Epidermal melanocyte (primary cell): ENCODE measurements at regions not wholly inside any gene's neighbourhood (a gene's known extent, or its start where the extent isn't known, plus 50 kb on each side); places are given as distances from the start of the nearest gene placed in this dataset.

Source experiments
- DNase-seq: peaks from one replicate; pipeline ENCODE4 v3.0.0; 2011; ENCODE audit warnings: low spot score; ENCODE audit not compliant: insufficient read length

DNA sequence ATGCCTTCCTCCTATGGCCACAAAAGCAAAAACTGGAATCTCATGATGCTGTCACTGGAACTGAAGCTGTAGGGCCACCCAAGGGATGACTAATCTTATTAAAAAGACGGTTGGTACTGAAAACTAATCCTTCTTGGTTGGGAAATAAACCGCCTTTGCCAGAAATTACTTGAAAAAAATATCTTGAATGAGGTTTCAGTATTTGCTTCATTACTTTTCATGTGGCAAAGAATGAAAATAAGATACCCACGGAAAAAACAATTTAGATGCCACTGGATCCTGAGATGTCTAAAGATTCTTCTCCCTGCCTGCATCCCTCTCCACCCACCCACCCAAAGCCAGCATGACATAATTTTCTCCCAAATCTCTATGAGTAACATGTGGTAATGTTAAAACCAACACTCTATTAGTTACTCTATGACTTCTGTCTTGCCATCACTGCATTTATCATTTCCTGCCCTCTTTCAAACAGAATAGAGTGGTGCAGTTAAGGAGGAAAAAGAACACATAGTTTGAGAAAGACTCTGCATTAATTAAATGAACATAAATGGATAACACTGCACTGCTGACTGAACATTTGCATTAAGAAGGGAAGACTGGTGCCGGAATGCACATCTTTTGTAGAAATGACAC is 111.8 kb upstream of the DPH6 start:
- DNase-seq = no peak

DNA sequence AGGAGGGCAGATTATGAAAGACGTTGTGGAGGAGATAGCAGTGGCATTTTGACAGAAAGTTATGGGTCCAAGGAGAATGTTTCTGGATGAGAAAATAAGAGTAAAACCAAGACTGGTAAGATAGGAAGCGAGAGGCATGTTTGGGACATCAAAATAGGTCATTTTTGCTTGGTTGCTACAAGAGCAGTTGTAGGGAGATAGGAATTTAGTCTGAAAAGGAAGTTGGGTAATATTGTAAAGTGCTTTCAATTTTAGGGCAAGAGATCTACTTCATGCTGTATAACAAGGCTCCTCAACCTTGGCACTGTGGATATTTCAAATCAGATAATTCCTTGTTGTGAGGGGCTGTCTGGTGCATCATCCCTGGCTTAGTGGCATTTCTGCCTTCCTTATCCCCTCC is 118.0 kb upstream of the DPH6 start:
- no peak for DNase-seq

DNA sequence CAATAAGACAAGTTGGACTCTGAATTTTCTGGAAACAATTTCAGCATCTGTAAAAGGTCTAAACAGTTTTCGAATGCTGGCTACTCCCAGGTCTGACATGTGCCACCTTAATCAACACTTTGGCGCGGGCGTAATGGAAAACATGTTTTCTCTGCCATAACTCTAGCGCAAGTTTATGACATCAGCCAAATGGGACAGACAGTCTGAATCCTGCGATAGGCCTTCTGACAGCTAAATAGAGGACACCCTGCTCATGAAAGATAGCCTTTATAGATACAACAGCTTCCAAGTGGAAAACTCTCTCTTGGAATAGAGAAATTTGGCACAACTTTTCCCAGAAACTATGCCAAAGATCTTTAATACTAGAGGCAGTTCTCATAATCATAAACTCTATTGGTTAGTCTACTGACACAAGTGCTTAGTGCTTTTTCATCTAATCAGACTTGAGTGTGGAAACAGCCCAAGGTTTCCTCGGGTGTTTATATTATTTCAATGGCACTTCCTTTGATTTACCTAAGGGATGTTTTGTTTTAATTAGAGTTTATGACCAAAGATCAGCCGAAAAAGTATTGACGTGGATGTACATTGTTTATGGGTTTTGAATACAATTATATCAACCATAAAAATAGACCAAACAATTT is 120.1 kb upstream of the DPH6 start:
- no peak for DNase-seq

DNA sequence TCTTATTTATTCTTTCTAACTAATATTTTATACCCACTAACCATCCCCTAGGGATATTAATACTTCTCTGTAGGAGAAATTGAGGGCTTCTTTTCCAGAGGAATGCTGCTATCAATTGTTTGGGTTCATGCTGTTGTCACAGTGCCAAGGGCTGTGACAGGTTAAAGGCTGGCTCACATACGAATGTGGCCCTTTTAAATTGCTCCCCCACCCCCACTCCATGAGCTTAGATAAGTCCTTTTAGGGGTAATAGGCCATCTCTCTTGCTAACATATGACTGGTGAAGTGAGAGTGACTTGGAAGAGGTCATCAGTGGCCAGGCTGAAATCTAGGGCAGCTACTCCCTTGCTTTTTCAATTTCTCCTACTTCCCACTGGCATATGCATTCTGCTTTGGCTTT is 121.9 kb upstream of the DPH6 start:
- no peak for DNase-seq

DNA sequence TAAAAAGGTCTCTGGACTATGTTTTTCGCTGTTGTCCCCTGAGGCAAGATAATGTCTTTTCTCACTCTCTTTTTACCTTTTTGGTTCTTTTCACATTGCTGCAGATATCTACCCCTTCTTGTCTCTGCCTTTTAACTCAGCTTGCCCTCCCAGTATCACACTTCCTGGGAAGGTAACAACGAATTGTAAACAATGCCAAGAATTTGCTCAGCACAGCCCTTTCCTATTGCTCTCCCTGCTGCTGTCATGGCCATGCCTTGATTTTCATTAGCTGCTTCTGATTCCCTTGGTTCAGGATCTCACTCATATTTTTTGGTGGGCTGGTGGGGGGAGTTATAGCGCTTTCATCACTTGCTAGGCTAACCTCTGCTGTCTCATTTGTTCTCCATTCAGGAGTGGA is 123.1 kb upstream of the DPH6 start:
- no peak for DNase-seq

DNA sequence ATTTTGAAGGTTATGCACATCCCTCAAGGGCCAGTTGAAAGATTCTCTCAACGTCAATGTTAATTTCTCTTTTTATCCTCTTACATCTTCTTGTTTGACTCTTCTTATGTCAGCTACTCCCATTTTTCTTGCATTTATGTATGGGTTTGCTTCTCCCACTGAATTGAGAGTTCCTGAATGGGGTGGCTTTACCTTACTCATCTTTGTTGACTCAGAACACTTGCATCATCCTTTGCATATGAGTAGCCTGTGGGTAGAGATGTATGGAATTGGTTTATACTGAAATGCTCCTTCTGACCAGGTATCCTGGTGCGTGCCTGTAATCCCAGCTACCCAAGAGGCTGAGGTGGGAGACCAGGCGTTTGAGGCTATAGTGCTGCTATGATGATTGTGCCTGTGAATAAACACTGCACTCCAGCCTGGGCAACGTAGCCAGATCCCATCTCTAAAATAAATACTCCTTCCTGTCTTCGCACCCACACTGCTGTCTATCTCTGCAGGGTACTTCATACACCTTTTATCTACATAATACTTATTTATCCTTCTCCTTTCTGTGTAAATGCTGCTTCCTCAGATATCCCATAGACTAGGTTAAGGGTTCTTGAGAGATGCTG is 123.6 kb upstream of the DPH6 start:
- DNase-seq = no peak

DNA sequence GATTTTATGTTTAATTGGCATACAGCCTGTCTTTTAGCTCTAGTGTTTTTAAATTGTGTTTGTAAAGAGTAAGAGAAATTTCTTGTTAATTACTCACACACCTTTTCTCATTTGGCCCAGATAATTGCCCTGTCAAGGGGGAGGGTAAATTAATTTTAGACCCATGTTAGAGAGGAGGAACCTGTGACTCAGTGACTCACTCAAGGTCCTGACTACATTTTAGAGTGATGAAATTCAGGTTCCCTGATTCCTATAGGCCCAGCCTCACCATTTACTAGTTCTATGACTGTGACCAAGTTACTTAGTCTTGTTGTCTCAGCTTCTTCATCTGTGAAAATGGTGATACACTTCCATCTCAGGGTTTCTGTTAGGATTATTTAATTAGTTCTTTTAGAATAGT is 125.2 kb upstream of the DPH6 start:
- DNase-seq = no peak

DNA sequence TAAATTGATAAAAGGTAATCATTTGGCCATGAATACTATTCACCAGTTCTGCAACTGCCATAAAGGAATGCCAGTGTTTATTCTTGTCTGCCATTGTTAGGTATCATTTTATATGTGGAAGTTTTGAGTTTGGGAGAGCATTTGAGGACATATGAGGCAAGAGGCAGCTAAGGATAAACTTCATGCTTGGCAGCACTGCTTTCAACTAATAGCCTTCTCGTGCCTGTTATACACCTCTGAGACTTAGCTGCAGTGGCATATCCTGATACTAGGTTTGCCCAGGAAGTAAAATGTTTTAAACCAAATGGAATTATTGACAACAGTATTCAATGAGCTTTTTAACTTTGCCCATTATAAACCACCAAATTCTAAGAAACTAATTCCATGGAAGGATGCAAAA is 126.0 kb upstream of the DPH6 start:
- no peak for DNase-seq

DNA sequence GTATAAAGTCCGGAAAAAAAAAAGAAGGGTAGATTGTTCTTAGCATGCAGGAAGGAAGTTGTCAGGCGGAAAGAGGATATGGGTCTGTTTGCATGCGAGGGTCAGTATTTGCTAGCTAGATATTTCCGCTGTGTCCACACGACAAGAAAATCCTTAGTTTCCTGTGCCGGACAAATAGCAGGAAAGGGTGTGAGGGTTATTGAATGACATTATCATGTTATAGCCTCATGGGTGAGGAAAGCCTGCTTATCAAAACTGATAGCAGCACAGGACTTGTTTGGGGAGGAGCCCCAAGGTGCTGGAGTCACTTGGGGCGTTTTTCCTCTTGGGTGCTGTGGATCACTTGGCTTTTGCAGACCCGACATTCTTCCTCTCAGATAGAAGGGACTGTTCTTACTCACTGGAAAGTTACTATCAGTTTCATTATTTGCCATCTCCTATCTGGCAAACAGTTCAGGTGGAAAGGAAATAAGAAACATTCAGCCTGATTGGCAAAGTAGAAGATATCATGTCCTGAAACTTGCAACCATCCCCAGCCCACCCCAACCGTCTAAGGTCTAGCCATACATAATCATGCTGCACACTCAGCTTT is 127.2 kb upstream of the DPH6 start:
- DNase-seq = no peak

DNA sequence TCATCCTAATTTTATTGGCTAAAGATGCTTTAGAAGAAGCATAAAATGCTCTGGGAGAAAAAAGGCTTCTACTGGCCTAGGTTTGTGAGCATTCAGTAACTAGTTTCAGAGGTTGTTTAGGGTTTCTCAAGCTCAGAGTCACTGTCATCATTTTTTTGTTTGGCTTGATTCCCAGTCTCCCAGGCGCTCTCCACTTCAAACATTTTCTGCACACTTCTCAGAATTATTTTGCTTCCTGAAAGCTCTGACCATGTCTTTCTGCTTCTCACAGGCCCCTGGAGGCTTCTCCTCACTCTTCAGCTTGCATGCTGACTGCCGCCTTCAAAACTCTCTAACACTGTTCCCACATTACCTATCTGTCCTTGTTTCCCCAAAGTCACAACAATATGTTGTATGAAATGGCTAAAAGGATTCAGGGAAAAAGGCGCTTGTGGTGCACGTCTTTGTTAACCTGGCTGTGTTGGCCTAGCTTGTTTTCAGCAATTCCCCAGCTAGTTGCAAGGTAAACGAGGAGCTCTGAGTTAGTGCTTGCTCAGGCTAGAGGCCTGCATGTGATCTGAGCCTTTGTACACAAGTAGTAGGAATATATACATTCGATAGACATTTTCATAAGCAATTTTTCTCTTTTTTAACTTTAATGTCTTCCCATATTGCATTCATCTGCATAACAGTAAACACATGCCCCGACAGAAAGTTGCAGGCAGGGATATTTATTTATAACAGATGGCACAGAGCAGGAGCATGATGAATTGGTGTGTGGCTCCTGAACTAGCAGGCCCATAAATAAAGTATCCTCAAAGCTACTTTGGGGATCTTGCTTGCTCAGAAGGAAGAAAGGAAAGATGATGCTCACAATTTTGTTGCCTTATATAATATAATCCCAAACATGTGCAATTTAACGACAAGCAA is 129.2 kb upstream of the DPH6 start:
- no peak for DNase-seq

DNA sequence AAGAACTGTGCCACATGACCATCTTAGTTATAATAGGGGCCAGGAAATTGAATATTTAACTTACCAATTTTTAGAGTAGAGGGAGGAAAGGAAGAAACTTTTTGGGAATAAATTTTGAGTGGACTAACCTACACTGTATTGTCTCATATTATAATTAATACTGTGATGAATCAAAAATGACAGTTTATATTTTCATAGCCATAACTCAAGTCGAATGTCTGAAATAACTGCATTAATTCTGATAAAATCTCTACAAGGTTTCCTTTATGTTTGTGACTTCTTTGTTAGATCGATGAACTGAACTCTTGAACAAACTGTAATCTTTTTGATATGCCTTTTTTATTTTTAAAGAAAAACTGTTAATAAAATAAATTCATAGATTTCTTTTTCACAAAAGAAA is 132.8 kb upstream of the DPH6 start:
- DNase-seq = no peak

DNA sequence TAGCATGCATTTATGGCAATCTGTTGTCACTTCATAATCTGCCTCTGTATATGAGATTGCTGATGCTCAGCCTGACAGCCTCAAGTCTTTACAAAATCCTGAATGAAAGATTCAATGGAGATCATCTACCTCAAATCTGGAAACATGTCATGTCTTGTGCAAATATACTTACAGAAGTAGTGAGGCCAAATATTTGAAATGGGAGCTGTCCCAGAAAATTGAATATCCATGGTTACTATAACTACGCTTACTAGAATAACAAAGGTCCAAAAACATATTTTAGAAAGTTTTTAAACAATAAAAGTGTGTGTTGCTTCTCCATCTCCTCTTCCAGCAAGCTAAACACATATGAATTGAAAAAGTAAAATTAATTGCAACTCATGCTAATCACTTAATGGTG is 133.2 kb upstream of the DPH6 start:
- DNase-seq = no peak

DNA sequence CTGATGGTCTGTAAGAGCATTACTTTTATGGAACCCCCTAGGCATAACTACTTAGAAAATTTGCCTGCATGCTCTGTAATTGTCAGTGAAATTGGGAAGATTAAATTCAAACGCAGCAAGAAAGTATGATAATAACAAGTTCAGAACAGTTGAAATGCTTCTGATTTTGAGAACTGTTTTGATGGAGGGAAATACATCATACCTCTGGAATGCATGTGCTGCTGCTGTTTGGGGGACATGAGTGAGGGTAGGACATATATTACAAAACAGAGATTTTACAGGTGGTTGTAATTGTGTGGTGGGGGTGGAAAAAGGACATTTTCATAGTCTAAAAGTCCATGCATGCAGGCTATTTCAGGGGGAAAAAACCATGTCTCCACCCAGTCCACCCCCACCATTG is 135.0 kb upstream of the DPH6 start:
- no peak for DNase-seq

DNA sequence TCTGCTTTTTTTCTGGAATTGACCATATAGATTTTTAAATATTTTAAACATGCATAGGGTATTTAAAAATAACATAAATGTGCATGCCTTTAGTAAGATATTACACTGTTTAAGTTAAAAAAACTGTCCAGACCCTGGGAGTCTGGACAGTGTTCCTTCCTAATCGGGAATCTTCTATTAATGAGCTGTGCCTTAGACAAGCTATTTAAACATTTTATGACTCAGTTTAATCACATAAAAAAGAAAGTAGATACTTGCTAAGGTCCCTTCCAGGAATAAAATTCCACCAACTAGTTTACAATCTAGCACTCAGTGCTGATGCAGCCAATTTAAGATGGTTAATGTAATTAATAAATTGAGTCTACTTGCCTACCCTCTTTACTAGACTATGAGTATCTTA is 140.4 kb upstream of the DPH6 start:
- DNase-seq = no peak

DNA sequence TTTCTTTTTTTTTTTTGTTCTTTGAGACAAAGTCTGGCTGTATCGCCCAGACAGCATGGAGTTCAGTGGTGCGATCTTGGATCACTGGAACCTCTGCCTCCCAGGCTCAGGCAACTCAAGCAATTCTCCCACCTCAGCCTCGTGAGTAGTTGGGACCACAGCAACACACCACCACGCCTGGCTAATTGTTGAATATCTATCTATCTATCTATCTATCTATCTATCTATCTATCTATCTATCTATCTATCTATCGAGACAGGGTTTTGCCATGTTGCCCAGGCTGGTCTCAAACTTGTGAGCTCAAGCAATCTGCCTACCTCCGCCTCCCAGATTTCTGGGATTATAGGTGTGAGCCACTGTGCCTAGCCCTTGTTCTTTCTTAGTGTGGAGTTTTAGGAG is 143.3 kb upstream of the DPH6 start:
- DNase-seq = no peak

DNA sequence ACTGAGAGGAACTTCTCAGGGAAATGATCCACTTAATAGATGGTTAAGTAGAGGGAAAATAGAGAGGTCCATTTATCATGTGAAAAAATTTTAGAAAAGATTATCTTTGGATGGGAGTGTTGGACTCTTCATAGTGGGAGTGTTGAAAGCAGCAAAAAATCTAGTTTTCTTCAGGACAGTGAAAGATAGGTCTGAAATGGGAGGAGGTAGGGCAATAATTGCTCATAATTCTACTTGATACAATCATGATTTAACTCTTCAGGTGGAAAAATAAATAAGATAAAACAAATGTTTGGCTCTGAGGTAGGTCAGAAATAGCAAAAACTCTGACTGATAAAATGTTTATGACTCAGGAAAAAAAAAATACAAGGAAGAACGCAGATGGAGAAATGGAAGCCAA is 144.1 kb upstream of the DPH6 start:
- DNase-seq = no peak

DNA sequence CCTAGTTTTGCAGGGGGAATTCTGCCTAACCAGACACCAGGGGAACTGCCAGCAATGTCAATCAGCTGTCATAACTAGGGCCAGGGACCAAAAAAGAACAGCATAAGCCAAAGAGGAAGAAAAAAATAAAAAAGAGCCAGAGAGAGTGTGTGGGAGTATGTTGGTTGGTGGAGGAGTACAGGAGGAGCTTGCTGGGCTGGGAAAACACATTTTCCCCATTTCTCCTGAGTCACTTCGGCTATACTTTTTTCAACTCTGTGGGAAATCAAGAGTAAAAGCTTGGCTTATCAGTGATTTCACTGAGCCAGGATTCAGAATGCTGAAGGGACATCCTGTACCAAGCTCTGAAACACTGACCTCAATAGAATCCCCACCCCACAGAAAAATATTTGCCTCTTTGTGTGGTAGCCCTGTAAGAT is 144.7 kb upstream of the DPH6 start:
- DNase-seq = no peak

DNA sequence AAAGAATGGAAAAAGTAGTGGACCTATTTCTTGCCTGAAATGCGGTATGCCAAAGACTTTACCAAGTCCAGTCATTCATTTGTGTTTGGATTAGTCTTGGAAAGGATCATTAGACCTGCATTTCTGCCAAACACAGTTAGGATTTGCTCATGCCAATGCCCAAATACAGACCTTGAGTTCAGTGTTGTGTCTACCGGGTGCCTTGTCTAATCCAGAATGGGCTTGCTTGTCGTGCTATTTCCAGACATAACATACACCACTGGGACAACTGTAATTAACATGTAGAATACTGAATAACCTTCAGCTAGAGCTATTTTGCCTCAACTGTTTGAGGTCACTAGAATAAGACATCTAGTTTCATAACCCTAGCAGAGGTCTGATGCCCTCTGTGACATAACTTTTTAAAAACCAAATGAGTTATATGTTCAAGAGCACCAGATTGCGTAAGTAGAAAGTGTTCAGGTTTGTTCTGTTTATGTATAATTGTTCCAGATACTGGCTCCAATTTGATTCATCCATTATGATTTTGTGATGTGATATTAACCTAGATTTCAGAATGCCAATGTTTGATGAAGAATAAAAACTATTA is 145.3 kb upstream of the DPH6 start:
- no peak for DNase-seq

DNA sequence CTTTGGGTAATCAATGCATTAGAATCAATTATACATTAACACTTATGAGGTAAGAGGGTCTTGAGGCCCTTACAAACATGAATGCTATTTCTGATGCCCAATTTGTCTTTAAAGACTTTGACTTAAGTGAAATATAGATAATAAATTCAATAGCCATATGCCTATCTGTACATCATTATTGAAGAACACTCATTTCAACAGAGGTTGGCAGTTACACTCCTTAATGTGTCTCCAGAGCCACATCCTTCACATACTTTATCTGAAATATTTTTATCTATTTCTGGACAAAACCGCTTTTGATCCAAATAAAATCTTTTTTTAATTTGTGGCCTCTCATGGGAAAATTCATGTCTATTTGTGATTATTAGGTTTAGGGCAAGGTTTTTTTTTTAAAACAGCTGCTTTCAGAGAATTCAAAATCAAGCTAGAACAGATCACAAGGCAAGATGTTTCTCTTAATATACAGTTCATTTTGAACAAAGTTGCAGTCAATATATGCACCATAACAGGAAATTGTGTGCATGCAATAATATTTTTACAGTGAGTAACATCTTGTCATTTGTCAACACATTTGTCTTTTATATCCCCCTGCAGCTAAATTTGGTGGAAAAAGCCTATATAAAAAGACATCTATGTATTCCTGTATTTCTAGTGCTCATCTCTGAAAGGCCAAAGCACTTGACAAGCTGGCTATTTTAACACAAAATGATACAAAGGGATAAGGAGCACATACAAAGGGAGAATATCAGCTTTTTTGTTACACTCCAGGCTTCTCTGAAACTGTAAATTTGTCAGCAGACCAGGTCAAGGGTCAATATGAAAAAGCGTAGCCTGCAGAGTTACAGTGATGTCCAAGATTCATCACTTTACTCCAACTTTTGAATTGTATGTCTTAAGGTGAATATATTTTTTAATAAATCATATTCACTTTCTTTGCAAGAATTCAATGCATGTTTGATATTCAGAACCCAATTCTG is 146.2 kb upstream of the DPH6 start:
- no peak for DNase-seq

DNA sequence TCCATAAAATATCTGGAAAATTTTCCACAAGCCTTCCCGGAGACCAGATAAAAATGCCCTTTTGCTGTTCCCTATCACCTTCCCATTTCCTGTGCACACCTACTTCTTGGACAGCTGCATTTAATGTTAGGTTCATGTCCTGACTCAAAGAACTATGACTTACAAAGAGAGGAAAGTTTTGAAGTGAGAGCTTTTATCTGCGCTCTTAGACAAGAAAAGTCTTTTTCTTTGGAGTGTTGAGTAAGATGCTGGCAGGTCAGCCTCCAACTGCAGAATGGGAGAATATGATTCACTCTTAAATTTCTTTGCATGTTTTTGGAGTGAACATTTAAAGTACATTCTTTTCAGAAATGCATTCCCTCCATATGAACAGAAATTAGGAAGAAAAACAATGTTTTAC is 147.3 kb upstream of the DPH6 start:
- DNase-seq = no peak
